Keratinocyte (primary cell): ENCODE measurements at regions not wholly inside any gene's neighbourhood (a gene's known extent, or its start where the extent isn't known, plus 50 kb on each side); places are given as distances from the start of the nearest gene placed in this dataset.

ENCODE experiments used
- DNase-seq: peaks from one replicate; pipeline ENCODE4 v3.0.0-alpha.2; 2011; ENCODE audit warnings: low read depth, missing footprints, low spot score
- FAIRE-seq: peaks from 2 replicates; lab custom pipeline; 2011; peaks lifted over from hg19 to GRCh38; lab: Jason Lieb, UNC
- H2AFZ ChIP-seq: 2 replicates; pipeline ENCODE4 v1.6.0; 2012; ENCODE audit warnings: low read length, control low read depth, inconsistent platforms; ENCODE audit not compliant: control insufficient read depth
- H3K27ac ChIP-seq: 2 replicates; pipeline ENCODE4 v1.5.1; 2011; ENCODE audit warnings: low read length; ENCODE audit not compliant: control insufficient read depth, insufficient read depth
- H3K27me3 ChIP-seq: 3 replicates; pipeline ENCODE4 v1.6.0; 2011; ENCODE audit warnings: low read length; ENCODE audit not compliant: control insufficient read depth, insufficient read depth; ENCODE audit errors: extremely low read depth
- H3K36me3 ChIP-seq, 2 experiments: 2 replicates in 1 of 2; 3 replicates in 1 of 2; pipeline ENCODE4 v1.5.1; 2011; ENCODE audit warnings: low read length in 2 of 2, mild to moderate bottlenecking in 1 of 2; ENCODE audit not compliant: control insufficient read depth in 2 of 2, insufficient read depth in 2 of 2; ENCODE audit errors: extremely low read depth in 1 of 2
- H3K4me1 ChIP-seq: 3 replicates; pipeline ENCODE4 v1.5.1; 2011; ENCODE audit warnings: low read length; ENCODE audit not compliant: control insufficient read depth, insufficient read depth; ENCODE audit errors: extremely low read depth
- H3K4me2 ChIP-seq: 3 replicates; pipeline ENCODE4 v1.6.0; 2011; ENCODE audit warnings: low read depth, low read length; ENCODE audit not compliant: control insufficient read depth, insufficient read depth; ENCODE audit errors: extremely low read depth
- H3K4me3 ChIP-seq, 3 experiments: fragments of 200-600 bp in 1 of 3; sonication (generic) in 1 of 3; 2 replicates in 2 of 3; 3 replicates in 1 of 3; pipeline ENCODE4 v1.5.1; 2011 to 2016; ENCODE audit warnings: low read length in 3 of 3, mild to moderate bottlenecking in 3 of 3, control low read depth in 2 of 3, inconsistent platforms in 1 of 3, low read depth in 1 of 3, mixed read lengths in 1 of 3, mixed run types in 1 of 3, moderate library complexity in 1 of 3; ENCODE audit not compliant: control insufficient read depth in 2 of 3, insufficient read depth in 2 of 3; ENCODE audit errors: extremely low read depth in 1 of 3
- H3K79me2 ChIP-seq: 2 replicates; pipeline ENCODE4 v1.6.0; 2012; ENCODE audit warnings: low read length; ENCODE audit not compliant: control insufficient read depth, insufficient read depth
- H3K9ac ChIP-seq: 3 replicates; pipeline ENCODE4 v1.6.0; 2011; ENCODE audit warnings: low read length; ENCODE audit not compliant: control insufficient read depth, insufficient read depth; ENCODE audit errors: extremely low read depth
- H3K9me1 ChIP-seq: 3 replicates; pipeline ENCODE4 v1.6.0; 2011; ENCODE audit warnings: low read length; ENCODE audit not compliant: control insufficient read depth, insufficient read depth; ENCODE audit errors: extremely low read depth
- H3K9me3 ChIP-seq: 2 replicates; pipeline ENCODE4 v1.5.1; 2012; ENCODE audit warnings: low read depth, low read length; ENCODE audit not compliant: control insufficient read depth
- H4K20me1 ChIP-seq: 3 replicates; pipeline ENCODE4 v1.6.0; 2011; ENCODE audit warnings: low read length; ENCODE audit not compliant: control insufficient read depth, insufficient read depth; ENCODE audit errors: extremely low read depth
- CTCF ChIP-seq, 3 experiments: IDR thresholded peaks in 1 of 3; conservative IDR thresholded peaks in 1 of 3; optimal IDR thresholded peaks in 1 of 3; 2 replicates in 2 of 3; 3 replicates in 1 of 3; pipeline versions ENCODE3 to v1.5.1; 2011; ENCODE audit warnings: low read length in 3 of 3, mild to moderate bottlenecking in 3 of 3, moderate library complexity in 2 of 3, control low read depth in 1 of 3, inconsistent platforms in 1 of 3; ENCODE audit not compliant: insufficient read depth in 2 of 3; ENCODE audit errors: extremely low read depth in 1 of 3
- EZH2 ChIP-seq: IDR thresholded peaks from one replicate; pipeline ENCODE4 v1.6.1; 2012; ENCODE audit warnings: inconsistent platforms, mild to moderate bottlenecking, low read length, moderate library complexity
- dilution Hi-C: fragments of 300-500 bp; cut with MboI; formaldehyde crosslinking; loops from one replicate; pipeline ENCODE4 v1.7.0; 2020; ENCODE audit warnings: low sequenced_read_pairs; ENCODE audit not compliant: extremely low pct_ligation_motif_present

GRCh38 chr1:238248356-238248755 is 357.6 kb upstream of the ZP4 start:
- H3K9me1 ChIP-seq, result no peaks in the 10 kb centered on the region
- H3K4me3 ChIP-seq, result no peak overlapping the region
- H3K36me3 ChIP-seq, result no peaks in the 10 kb centered on the region
- H3K9me3 ChIP-seq, result no peaks in the 10 kb centered on the region
- H3K4me1 ChIP-seq, result no peaks in the 10 kb centered on the region
- no peak overlapping the region for H3K27ac ChIP-seq
- H4K20me1 ChIP-seq, result no peaks in the 10 kb centered on the region
- TF ChIP-seq CTCF (optimal IDR thresholded peaks at IDR 0.05 in 1 of 3, IDR thresholded peaks at IDR 0.05 in 1 of 3, conservative IDR thresholded peaks at IDR 0.05 in 1 of 3; ENCODE audit: extremely low read depth in 1 of 3, insufficient read depth in 2 of 3, low read length in 3 of 3), result no peak
- no peak for TF ChIP-seq EZH2
- dilution Hi-C loops, result no loop called here
- FAIRE-seq, result no peak
- no peaks in the 10 kb centered on the region for H3K79me2 ChIP-seq
- H3K4me2 ChIP-seq, result no peak overlapping the region
- no peak overlapping the region for H3K9ac ChIP-seq
- H3K27me3 ChIP-seq, result no peaks in the 10 kb centered on the region
- DNase-seq, result no peak
- no peak overlapping the region for H2AFZ ChIP-seq

GRCh38 chr1:238242181-238242580 is 351.5 kb upstream of the ZP4 start:
- Histone ChIP-seq H3K36me3 (no peaks in the 10 kb centered on the region), H3K79me2 (no peaks in the 10 kb centered on the region), H4K20me1 (no peaks in the 10 kb centered on the region), H3K4me3 (no peak overlapping the region), H3K27me3 (no peaks in the 10 kb centered on the region), H3K9ac (no peak overlapping the region), H3K4me2 (no peak overlapping the region), H3K4me1 (no peaks in the 10 kb centered on the region), H3K9me1 (no peaks in the 10 kb centered on the region), H3K9me3 (no peaks in the 10 kb centered on the region), H2AFZ (no peak overlapping the region), H3K27ac (no peak overlapping the region)
- dilution Hi-C loops, result no loop called here
- no peak for DNase-seq
- FAIRE-seq, result no peak
- no peak for TF ChIP-seq CTCF (optimal IDR thresholded peaks at IDR 0.05 in 1 of 3, IDR thresholded peaks at IDR 0.05 in 1 of 3, conservative IDR thresholded peaks at IDR 0.05 in 1 of 3; ENCODE audit: extremely low read depth in 1 of 3, insufficient read depth in 2 of 3, low read length in 3 of 3)
- TF ChIP-seq EZH2, result no peak
